Ascending aorta (tissue), 2 donors: ENCODE measurements at regions not wholly inside any gene's neighbourhood (a gene's known extent, or its start where the extent isn't known, plus 50 kb on each side); places are given as distances from the start of the nearest gene placed in this dataset.

Experiments used
- DNase-seq, 2 donors: peaks; one replicate each; pipeline ENCODE4 v3.0.0-alpha.2; 2019; ENCODE audit warnings: low spot score in 2 of 2
- H3K27ac ChIP-seq, 2 donors: fragments of 200-600 bp; sonication (generic); one replicate each; pipeline ENCODE4 v1.5.1; 2016 to 2017; ENCODE audit warnings: mild to moderate bottlenecking in 1 of 2
- H3K27me3 ChIP-seq: fragments of 200-600 bp; sonication (generic); one replicate; pipeline ENCODE4 v1.5.1; 2017
- H3K36me3 ChIP-seq, 2 donors: fragments of 200-600 bp; sonication (generic); one replicate each; pipeline ENCODE4 v1.5.1; 2016
- H3K4me1 ChIP-seq, 2 donors: fragments of 200-600 bp; sonication (generic); one replicate each; pipeline ENCODE4 v1.5.1; 2016 to 2017; ENCODE audit warnings: mild to moderate bottlenecking in 1 of 2
- H3K4me3 ChIP-seq, 2 donors: fragments of 200-600 bp; sonication (generic); one replicate each; pipeline ENCODE4 v1.5.1; 2016 to 2017; ENCODE audit warnings: mild to moderate bottlenecking in 1 of 2
- H3K9me3 ChIP-seq, 2 donors: fragments of 200-600 bp; sonication (generic); one replicate each; pipeline ENCODE4 v1.5.1; 2016
- intact Hi-C: fragments of 100-400 bp; cut with DNase I; formaldehyde crosslinking; loops from one replicate; pipeline ENCODE4 v1.15.1; 2023
- TF ChIP-seq, protein P1 (sequence below), 3 experiments: fragments of 200-600 bp in 2 of 3; fragments of 450-650 bp in 1 of 3; sonication (generic) in 2 of 3; IDR thresholded peaks; one replicate each; pipeline ENCODE4 v1.5.1; 2016 to 2019; ENCODE audit warnings: antibody characterized with exemption in 3 of 3, mild to moderate bottlenecking in 1 of 3, moderate library complexity in 1 of 3

DNA sequence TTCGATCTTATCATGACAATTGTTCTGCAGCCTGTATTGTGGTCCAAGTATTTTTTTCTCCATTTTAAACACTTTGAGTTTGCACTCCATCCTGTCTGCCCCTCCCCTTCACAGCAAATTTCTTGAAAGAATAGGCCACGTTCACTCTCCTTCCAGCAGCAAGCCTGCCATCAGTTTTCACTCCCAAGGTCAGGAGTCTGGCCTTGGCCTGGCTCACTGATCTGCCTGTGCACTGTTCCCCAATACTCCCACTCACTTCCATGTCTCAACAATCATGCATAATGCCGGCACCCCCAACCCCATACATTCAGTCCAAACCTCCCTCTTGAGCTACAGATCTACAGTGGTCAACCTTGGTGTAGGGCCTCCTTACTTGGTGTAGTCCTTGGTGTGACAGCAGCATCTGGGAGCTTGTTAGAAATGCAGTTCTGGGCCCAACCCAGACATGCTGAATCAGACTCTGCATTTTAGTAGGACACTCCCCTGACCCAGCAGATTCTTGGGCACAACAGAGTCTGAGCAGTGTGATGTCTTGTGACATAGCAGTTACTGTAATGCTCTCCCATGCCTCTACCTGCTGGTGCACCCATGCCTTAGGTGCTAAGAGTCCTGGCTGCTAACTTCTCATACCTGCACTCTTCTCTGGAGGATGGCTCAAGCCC, 58.3 kb upstream of the XCR1 start:
- intact Hi-C loops, result no loop called here
- DNase-seq, result no peak
- Histone ChIP-seq H3K9me3 (no peaks in the 10 kb centered on the region), H3K27me3 (no peaks in the 10 kb centered on the region), H3K27ac (no peak overlapping the region), H3K4me1 (no peaks in the 10 kb centered on the region), H3K36me3 (no peaks in the 10 kb centered on the region), H3K4me3 (no peak overlapping the region)
- TF ChIP-seq, protein P1, sequence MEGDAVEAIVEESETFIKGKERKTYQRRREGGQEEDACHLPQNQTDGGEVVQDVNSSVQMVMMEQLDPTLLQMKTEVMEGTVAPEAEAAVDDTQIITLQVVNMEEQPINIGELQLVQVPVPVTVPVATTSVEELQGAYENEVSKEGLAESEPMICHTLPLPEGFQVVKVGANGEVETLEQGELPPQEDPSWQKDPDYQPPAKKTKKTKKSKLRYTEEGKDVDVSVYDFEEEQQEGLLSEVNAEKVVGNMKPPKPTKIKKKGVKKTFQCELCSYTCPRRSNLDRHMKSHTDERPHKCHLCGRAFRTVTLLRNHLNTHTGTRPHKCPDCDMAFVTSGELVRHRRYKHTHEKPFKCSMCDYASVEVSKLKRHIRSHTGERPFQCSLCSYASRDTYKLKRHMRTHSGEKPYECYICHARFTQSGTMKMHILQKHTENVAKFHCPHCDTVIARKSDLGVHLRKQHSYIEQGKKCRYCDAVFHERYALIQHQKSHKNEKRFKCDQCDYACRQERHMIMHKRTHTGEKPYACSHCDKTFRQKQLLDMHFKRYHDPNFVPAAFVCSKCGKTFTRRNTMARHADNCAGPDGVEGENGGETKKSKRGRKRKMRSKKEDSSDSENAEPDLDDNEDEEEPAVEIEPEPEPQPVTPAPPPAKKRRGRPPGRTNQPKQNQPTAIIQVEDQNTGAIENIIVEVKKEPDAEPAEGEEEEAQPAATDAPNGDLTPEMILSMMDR (IDR thresholded peaks at IDR 0.05), result no peak

DNA sequence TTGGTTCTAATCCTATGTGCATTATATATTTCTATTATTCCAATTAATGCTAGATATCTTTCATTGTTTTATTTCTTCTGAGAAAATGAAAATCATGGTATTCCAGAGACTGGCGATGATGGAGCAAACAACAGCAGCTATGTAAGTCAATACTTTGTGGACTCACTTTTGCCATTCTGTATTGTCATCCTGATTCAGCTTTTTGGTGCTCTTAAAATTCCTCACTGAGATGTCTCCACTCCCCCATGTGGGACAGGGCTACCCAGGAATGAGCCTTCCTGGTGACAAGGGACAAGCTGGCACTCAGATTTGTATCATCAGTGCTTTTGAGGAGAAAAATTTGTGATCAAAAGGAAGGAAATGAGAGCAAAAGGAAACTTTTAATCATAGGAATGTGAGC, 56.7 kb upstream of the XCR1 start:
- H3K27me3 ChIP-seq, result no peaks in the 10 kb centered on the region
- no peaks in the 10 kb centered on the region for H3K36me3 ChIP-seq
- H3K4me3 ChIP-seq, result no peak overlapping the region
- H3K27ac ChIP-seq, result no peak overlapping the region
- TF ChIP-seq, protein P1 (IDR thresholded peaks at IDR 0.05), result no peak
- intact Hi-C loops, result no loop called here
- H3K4me1 ChIP-seq, result no peaks in the 10 kb centered on the region
- no peak for DNase-seq
- no peaks in the 10 kb centered on the region for H3K9me3 ChIP-seq

DNA sequence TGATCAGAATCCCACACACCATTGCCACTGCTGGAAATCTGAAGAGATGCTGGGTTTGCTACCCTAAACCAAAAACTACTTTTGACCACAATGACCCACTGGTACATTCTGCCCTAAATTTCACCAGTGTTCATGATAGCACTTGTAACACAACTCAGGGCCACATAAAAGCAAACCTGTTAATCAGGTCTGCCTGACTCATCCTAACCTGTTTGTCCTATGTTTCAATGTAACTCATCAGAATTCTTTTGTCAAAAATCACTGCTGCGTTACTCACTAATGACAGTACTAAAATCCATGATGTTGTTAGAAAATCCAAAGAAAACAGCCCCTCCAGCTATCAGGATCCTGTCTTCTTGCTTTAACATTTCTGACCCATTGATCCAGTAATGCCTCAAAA, 55.6 kb upstream of the XCR1 start:
- intact Hi-C loops, result no loop called here
- no peak overlapping the region for H3K4me3 ChIP-seq
- no peaks in the 10 kb centered on the region for H3K27me3 ChIP-seq
- TF ChIP-seq, protein P1 (IDR thresholded peaks at IDR 0.05), result no peak
- no peak overlapping the region for H3K27ac ChIP-seq
- no peaks in the 10 kb centered on the region for H3K9me3 ChIP-seq
- no peak for DNase-seq
- H3K4me1 ChIP-seq, result no peaks in the 10 kb centered on the region
- H3K36me3 ChIP-seq, result no peaks in the 10 kb centered on the region

DNA sequence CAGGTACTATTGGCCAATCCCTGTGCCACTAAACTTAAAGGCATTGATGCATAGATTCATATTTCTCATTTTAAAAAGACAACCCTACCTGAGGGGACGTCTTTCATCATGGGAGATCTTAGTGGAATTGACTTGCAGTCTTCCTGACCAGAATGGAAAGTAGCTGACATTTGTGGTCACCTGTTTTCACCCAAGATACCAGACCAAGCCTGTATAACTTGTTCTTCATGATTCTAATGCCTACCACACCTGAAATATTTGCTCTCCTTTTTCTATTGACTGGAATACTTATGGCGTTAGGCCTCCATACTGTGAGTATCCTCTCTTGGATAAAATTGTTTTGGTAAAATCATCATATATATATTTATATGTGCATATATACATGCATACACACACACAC, 54.7 kb upstream of the XCR1 start:
- DNase-seq, result no peak
- no peak overlapping the region for H3K27ac ChIP-seq
- intact Hi-C loops, result no loop called here
- TF ChIP-seq, protein P1 (IDR thresholded peaks at IDR 0.05), result no peak
- H3K36me3 ChIP-seq, result no peaks in the 10 kb centered on the region
- no peaks in the 10 kb centered on the region for H3K4me1 ChIP-seq
- no peak overlapping the region for H3K4me3 ChIP-seq
- no peaks in the 10 kb centered on the region for H3K9me3 ChIP-seq
- no peaks in the 10 kb centered on the region for H3K27me3 ChIP-seq

DNA sequence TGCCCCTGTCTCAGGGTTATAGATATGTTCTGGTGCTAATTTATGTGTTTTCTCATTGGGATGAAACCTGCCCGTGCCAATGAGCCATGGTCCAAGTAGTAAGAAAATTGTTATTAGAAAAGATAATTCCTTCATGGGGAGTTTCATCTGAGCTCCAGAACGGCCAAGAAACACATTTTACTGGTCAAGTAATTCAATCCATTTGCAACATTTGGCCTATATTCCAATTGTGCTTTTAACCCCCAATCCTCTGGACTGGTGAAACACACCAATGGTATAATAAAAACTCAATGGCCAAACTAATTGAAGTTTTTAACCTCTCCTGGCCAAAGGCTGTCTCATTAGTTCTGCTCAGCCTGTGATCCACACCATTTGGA, 53.7 kb upstream of the XCR1 start:
- Histone ChIP-seq H3K36me3 (no peaks in the 10 kb centered on the region), H3K4me1 (no peaks in the 10 kb centered on the region), H3K4me3 (no peak overlapping the region), H3K27me3 (no peaks in the 10 kb centered on the region), H3K27ac (no peak overlapping the region), H3K9me3 (no peaks in the 10 kb centered on the region)
- no peak for DNase-seq
- TF ChIP-seq, protein P1 (IDR thresholded peaks at IDR 0.05), result no peak
- intact Hi-C loops, result no loop called here
